ENCODE measurements at regions not wholly inside any gene's neighbourhood (a gene's known extent, or its start where the extent isn't known, plus 50 kb on each side); places are given as distances from the start of the nearest gene placed in this dataset.

DNA sequence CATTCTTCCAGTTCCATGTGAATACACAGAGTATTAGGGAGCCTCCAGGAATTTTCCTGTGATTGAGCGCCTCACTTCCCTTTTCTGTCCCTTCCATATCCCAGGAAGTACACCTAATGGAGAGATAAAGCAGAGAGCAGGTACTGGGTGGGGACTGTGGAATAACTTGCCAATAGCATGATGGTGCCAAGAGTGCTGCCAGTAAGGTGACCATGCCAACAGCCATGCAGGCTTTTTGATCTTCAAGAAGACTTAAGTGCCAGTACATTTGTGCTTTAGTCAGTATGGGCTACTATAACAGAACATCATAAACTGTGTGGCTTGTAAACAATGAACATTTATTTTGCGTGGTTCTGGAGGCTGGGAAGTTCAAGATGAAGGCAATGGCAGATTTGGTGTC lies 160.2 kb upstream of the RIMS1 start:
- TF ChIP-seq POLR2A (IDR thresholded peaks at IDR 0.05; ENCODE audit: low read depth, low read length): no peak
- no peak for TF ChIP-seq SPI1 (IDR thresholded peaks at IDR 0.05; ENCODE audit: low read depth, low read length)
- TF ChIP-seq POLR2AphosphoS5 (IDR thresholded peaks at IDR 0.05; ENCODE audit: low read depth, low read length): no peak
